8988T (cell line): ENCODE measurements at regions not wholly inside any gene's neighbourhood (a gene's known extent, or its start where the extent isn't known, plus 50 kb on each side); places are given as distances from the start of the nearest gene placed in this dataset.
"Not testable (repeated sequence)": the region's sequence is repeated elsewhere in the genome, so short reads cannot be mapped to it uniquely, and the experiment has no call there.

Experiments used
- DNase-seq: peaks from one replicate; pipeline ENCODE4 v3.0.0; 2011

DNA sequence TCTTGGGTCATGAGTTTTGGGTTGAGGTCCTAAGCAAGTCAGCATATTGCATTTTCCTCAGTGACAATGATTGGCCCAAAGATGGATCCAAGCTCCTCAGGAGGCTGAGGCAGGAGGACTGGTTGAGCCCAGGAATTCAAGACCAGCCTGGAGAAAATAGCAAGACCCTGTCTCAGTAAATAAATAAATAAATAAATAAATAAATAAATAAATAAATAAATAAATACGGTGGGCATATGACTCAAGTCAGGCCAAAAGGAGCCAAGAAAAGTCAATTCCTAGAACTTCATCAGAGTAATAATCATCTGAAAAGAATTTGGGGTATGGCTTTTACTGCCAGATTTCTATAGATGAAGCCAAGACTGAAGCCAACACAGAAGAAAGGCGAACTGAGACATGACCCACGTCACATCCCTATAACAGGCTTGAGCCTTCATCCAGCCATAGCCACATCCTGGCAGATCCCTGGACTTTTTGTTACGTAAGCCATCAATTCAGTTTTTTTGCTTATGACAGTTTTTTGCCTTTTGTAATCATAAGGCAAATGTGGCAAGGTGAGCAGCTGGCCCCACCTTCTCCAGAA lies 88.5 kb upstream of the NFASC start:
- DNase-seq, result no peak

DNA sequence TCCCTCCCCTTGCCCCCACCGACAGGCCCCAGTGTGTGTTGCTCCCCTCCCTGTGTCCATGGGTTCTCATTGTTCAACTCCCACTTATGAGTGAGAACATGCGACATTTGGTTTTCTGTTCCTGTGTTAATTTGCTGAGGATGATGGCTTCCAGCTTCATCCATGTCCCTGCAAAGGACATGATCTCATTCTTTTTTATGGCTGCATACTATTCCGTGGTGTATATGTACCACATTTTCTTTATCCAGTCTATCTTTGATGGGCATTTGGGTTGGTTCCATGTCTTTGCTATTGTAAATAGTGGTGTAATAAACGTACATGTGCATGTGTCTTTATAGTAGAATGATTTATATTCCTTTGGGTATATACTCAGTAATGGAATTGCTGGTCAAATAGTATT lies 85.6 kb upstream of the NFASC start:
- DNase-seq, result not testable (repeated sequence)

DNA sequence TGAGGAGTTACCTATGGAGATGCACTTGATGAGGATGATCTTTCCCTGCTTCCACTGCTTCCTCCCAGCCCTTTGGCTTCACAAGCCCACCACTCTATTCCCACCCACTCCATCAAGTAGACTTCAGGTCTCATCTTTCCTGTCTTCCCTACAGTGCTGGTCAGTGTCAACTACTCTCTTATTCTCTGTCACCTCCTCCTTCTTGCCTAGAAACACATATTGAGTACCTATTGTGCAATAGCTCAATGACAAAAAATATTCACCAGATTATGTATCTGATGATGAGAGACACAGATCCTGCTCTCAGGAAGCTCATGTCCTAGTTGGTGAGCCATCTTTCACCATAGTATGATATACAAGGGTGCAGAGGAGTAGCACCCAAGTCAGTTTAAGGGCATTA lies 82.2 kb upstream of the NFASC start:
- no peak for DNase-seq

- DNase-seq, result peak; percentile 46
Measured at GRCh38 chr1:204791453-204792353, 79.0 kb upstream of the NFASC start.

GRCh38 chr1:204792354-204792692 lies 78.3 kb upstream of the NFASC start:
- DNase-seq, result no peak

- no peak for DNase-seq
Measured at GRCh38 chr1:204793259-204793914, 77.3 kb upstream of the NFASC start.

- not testable (repeated sequence) for DNase-seq
Measured at GRCh38 chr1:204796886-204797285, 73.8 kb upstream of the NFASC start.

DNA sequence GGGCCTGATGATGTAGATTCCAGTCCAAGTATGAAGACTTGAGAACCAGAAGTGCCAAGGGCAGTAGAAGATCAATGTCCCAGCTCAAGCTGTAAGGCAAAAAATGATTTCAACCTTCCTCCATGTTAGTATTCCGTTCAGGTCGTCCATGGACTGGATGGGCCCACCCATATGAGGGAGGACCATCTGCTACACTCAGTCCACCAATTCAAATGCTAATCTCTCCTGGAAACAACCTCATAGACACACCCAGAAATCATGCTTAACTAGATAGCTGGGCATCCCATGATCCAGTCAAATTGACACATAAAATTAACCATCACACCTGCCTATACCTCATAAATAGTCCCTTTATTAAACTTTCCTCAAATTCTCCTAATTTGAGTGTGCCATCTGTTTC lies 73.3 kb upstream of the NFASC start:
- no peak for DNase-seq

DNA sequence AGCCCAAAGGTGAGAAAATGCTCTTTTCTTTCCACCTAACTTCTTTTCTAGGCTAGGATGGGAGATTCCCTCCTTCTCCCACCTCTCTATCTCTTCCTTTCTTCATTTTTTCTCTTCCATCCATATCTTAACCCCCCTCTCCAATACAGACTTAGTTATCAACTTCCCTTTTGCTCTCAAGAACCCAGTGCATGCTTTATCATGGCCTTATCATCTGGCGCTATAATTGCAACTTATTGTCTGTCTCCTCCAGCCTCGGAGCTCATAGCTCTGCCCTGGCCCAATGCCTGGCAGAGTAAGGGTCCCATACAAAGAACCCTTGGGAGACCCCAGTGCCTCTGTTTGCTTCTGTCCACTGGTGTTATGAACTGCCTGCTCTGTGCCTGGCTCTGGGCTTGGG lies 71.0 kb upstream of the NFASC start:
- DNase-seq, result no peak

GRCh38 chr1:204801211-204801610 lies 69.5 kb upstream of the NFASC start:
- no peak for DNase-seq

DNA sequence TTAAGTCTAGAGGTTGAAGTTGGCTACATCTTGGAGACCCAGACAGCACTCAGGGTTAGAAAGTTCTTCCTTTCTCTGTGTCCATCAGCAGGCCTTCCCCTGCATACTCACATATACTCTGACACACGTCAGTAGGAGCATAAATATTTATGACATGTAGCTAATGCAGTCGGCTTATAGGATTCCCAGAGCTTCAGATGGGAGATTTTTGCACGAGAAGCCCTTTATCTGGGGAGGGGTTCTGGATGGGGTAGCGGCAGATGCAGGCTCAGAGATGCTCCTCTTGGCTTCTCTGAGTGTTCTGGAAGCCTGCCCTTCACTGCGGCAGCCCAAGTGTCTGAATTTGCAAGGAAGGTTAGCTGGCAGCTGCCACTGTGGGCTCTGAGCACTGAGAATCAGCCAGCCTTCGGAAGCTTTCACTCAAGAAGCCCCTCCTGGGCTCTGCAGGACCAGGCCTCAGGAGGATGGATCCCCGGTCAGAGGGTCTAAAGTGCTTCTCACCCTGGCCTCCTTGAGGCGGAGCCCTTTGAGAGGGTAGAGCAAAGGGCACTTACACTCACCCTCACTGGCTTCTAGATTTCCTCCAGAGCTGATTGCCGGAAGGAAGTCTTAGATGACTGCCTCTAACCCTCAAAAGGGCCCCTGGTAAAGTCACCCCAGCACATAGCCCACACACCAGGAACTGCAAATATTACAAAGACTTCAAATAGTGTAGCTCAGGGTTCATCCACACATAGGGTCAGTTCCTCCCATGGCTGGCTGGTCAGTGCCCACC lies 68.1 kb upstream of the NFASC start:
- no peak for DNase-seq

- no peak for DNase-seq
Measured at GRCh38 chr1:204803607-204804006, 67.1 kb upstream of the NFASC start.

GRCh38 chr1:204806943-204807687 lies 63.5 kb upstream of the NFASC start:
- DNase-seq, result peak; percentile 86

DNA sequence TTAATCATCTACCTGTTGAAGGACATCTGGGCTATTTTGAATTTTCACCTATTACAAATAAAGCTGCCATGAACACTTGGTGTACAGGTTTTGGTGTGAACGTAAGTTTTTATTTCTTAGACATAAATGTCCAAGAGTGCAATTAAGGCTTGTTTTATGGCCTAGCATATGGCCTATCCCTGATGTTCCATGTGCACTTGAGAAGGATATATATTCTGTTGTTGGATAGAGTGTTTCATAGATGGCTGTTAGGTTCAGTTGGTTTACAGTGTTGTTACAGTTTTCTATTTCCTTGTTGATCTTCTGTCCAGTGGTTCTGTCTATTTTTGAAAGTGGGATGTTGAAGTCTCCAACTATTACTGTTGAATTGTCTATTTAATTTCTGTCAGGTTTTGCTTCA lies 61.2 kb upstream of the NFASC start:
- DNase-seq, result no peak

DNA sequence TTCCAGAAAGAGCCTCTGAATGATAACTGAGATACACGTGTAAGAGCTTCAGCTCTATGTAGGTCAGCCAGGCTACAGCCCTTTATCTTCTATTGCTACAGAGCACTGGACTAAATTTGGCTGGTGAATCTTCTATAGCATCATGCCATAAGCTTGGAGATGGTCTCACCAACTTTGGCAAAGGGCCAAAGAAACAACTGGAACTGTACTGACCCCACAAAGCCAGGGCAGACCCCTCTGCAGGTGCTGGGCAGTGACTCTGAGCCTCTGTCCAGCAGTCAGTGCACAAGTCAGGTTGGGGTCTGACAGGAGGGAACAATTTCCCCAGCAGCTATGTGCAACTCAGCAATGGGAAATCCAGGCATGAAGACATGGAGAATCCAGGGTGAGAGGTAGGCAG lies 57.8 kb upstream of the NFASC start:
- DNase-seq, result no peak

GRCh38 chr1:204813522-204813921 lies 57.1 kb upstream of the NFASC start:
- no peak for DNase-seq

GRCh38 chr1:204814166-204814884 lies 56.3 kb upstream of the NFASC start:
- DNase-seq, result no peak

DNA sequence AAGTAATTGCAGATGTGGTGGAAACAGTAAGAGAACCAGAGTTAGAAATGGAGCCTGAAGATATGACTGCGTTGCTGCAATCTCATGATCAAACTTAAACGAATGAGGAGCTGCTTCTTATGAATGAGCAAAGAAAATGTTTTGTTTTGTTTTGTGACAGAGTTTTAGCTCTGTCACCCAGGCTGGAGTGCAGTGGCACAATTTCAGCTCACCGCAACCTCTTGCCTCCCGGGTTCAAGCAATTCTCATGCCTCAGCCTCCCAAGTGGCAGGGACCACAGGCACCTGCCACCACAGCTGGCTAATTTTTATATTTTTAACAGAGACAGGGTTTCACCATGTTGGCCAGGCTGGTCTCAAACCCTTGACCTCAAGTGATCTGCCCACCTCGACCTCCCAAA lies 53.3 kb upstream of the NFASC start:
- no peak for DNase-seq

DNA sequence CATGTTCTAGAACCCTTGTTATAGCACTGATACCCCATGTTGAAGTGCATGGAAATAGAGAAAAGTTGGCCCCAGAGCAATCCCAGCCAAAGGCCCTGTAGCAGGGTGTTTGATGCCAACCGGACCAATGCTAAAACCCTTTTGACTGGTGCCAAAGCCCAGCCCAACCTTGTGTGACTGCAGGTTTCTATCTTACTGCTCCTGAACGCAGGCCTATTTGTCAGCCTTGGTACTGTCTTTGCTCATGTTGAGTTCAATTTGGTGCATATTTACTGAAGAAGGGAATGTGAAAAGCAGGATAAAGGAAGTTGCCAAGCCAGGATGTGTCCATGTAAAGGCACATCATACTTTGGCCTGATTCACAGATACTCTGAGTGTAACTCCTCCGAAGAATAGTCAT lies 51.7 kb upstream of the NFASC start:
- no peak for DNase-seq

- DNase-seq, result no peak
Measured at GRCh38 chr1:204819495-204819894, 51.2 kb upstream of the NFASC start.
